Fibroblast of pulmonary artery (primary cell): ENCODE measurements at regions not wholly inside any gene's neighbourhood (a gene's known extent, or its start where the extent isn't known, plus 50 kb on each side); places are given as distances from the start of the nearest gene placed in this dataset.

Experiments
- DNase-seq: peaks from one replicate; pipeline ENCODE4 v3.0.0-alpha.2; 2010; ENCODE audit warnings: low read depth
- H3K4me3 ChIP-seq: replicated peaks from 2 replicates; pipeline ENCODE4 v1.5.1; 2011; ENCODE audit warnings: low read depth, mild to moderate bottlenecking, control low read depth, low read length, moderate library complexity
- CTCF ChIP-seq: IDR thresholded peaks from 2 replicates; pipeline ENCODE4 v1.5.1; 2011; ENCODE audit warnings: mild to moderate bottlenecking, control low read depth, low read length, inconsistent platforms; ENCODE audit errors: missing control alignments

DNA sequence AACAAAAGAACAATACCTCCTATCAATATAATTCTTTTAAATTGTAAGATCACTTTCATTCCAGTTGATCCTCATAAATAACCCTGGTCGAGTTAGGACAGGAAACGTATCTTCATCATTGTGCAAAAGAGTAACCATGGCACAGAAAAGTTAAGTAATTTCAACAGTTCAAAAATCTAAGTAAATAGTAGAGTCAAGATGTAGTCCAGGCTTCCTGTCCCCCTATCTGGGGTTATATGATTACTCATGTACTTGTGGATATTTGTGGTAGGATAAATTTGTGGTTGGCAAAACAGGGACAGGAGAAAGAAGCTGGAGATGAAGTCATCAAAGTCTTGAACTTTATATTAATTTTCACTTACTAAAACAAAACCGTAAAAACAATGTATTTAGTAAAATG lies 772.6 kb downstream of the TSN start:
- no peak overlapping the region for H3K4me3 ChIP-seq
- DNase-seq: peak; percentile 70
- TF ChIP-seq CTCF: no peak

DNA sequence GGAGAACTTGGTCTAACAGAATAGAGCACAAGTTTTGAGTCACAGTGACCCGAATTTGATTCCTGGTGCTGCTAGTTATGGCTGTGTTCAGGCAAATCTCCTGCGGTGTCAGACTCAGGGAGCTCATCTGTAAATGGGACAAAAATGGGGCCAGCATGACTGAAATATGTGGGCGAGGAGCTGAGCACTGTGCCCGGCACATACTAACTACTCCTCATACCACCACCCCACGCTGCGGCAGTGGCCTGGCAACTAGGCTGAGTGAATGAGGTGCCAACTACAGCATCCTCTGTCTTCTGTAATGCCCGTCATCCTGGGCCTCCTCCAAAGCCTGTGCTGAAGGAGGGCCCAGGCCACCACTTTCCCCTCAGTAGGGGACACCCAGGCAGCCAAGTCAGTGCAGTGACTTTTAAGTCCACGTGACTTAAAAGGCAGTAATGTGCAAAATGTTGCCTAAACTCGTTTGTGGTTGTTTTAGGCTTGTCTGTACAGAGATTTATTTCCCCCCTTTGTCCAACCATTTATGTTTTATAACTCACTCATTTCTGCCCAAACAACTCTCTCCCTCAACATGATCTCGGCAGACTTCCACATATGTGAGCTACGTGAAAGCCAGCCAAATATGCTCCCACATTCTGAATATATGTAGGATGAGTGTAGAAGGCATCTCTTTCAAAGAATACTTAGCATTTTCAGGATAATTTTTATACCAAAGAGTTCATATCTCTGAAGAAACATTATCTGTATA lies 773.7 kb downstream of the TSN start:
- TF ChIP-seq CTCF: no peak
- DNase-seq: no peak
- no peak overlapping the region for H3K4me3 ChIP-seq

GRCh38 chr2:122530814-122531213 lies 775.4 kb downstream of the TSN start:
- DNase-seq: no peak
- H3K4me3 ChIP-seq: no peak overlapping the region
- no peak for TF ChIP-seq CTCF

- peak; percentile 19 for DNase-seq
- no peak overlapping the region for H3K4me3 ChIP-seq
- peak; percentile 42 for TF ChIP-seq CTCF
Measured at GRCh38 chr2:122531290-122532071, 776.0 kb downstream of the TSN start.

- H3K4me3 ChIP-seq: no peak overlapping the region
- no peak for DNase-seq
- TF ChIP-seq CTCF: no peak
Measured at GRCh38 chr2:122532072-122532344, 776.6 kb downstream of the TSN start.

GRCh38 chr2:122532481-122532880 lies 777.0 kb downstream of the TSN start:
- TF ChIP-seq CTCF: no peak
- H3K4me3 ChIP-seq: no peak overlapping the region
- no peak for DNase-seq
